MG63 (cell line): ENCODE measurements at regions not wholly inside any gene's neighbourhood (a gene's known extent, or its start where the extent isn't known, plus 50 kb on each side); places are given as distances from the start of the nearest gene placed in this dataset.
"Not testable (repeated sequence)": the region's sequence is repeated elsewhere in the genome, so short reads cannot be mapped to it uniquely, and the experiment has no call there.

Source experiments
- DNase-seq: peaks from one replicate; pipeline ENCODE4 v3.0.0-alpha.2; 2020
- H3K27me3 ChIP-seq: fragments of 250-450 bp; sonication (Bioruptor Pico); 2 replicates; pipeline ENCODE4 v1.5.1; 2020; ENCODE audit warnings: mild to moderate bottlenecking, moderate library complexity
- H3K36me3 ChIP-seq: fragments of 250-450 bp; sonication (Bioruptor Pico); 2 replicates; pipeline ENCODE4 v1.5.1; 2020; ENCODE audit warnings: mild to moderate bottlenecking, moderate library complexity
- H3K4me3 ChIP-seq: fragments of 250-450 bp; sonication (Bioruptor Pico); 2 replicates; pipeline ENCODE4 v1.5.1; 2020; ENCODE audit warnings: mild to moderate bottlenecking, moderate library complexity
- H3K9me3 ChIP-seq: fragments of 250-450 bp; sonication (Bioruptor Pico); 2 replicates; pipeline ENCODE4 v1.5.1; 2020; ENCODE audit warnings: mild to moderate bottlenecking, moderate library complexity

GRCh38 chr2:138227195-138227594, 262.9 kb downstream of the HNMT start:
- H3K36me3 ChIP-seq: no peaks in the 10 kb centered on the region
- H3K9me3 ChIP-seq: no peaks in the 10 kb centered on the region; the same call in 1 of the 2 replicates
- H3K4me3 ChIP-seq: no peak overlapping the region
- DNase-seq: no peak
- no peaks in the 10 kb centered on the region for H3K27me3 ChIP-seq

GRCh38 chr2:138228101-138228500, 263.8 kb downstream of the HNMT start:
- no peak overlapping the region for H3K4me3 ChIP-seq
- no peaks in the 10 kb centered on the region; the same call in 1 of the 2 replicates for H3K9me3 ChIP-seq
- DNase-seq: no peak
- no peaks in the 10 kb centered on the region for H3K27me3 ChIP-seq
- H3K36me3 ChIP-seq: no peaks in the 10 kb centered on the region

GRCh38 chr2:138234265-138234664, 267.3 kb upstream of the SPOPL start:
- DNase-seq: no peak

GRCh38 chr2:138235041-138235440, 266.5 kb upstream of the SPOPL start:
- DNase-seq: no peak
- Histone ChIP-seq H3K4me3 (no peak overlapping the region), H3K36me3 (no peaks in the 10 kb centered on the region), H3K9me3 (no peaks in the 10 kb centered on the region), H3K27me3 (no peaks in the 10 kb centered on the region)

More at GRCh38 chr2:138234265-138234664, 267.3 kb upstream of the SPOPL start:
- Histone ChIP-seq H3K27me3 (no peaks in the 10 kb centered on the region), H3K4me3 (no peak overlapping the region), H3K36me3 (no peaks in the 10 kb centered on the region), H3K9me3 (no peaks in the 10 kb centered on the region)

- no peaks in the 10 kb centered on the region for H3K36me3 ChIP-seq
- H3K9me3 ChIP-seq: no peaks in the 10 kb centered on the region
Measured at GRCh38 chr2:138236142-138236541, 265.4 kb upstream of the SPOPL start.

GRCh38 chr2:138237667-138238384, 263.7 kb upstream of the SPOPL start:
- no peak for DNase-seq

More at GRCh38 chr2:138236142-138236541, 265.4 kb upstream of the SPOPL start:
- no peak for DNase-seq
- Histone ChIP-seq H3K4me3 (no peak overlapping the region), H3K27me3 (no peaks in the 10 kb centered on the region)

GRCh38 chr2:138238908-138239307, 262.7 kb upstream of the SPOPL start:
- H3K9me3 ChIP-seq: no peaks in the 10 kb centered on the region; the same call in 1 of the 2 replicates
- DNase-seq: no peak
- no peak overlapping the region for H3K4me3 ChIP-seq
- no peaks in the 10 kb centered on the region for H3K27me3 ChIP-seq
- H3K36me3 ChIP-seq: no peaks in the 10 kb centered on the region

More at GRCh38 chr2:138237667-138238384, 263.7 kb upstream of the SPOPL start:
- Histone ChIP-seq H3K27me3 (no peaks in the 10 kb centered on the region), H3K36me3 (no peaks in the 10 kb centered on the region), H3K4me3 (no peak overlapping the region), H3K9me3 (no peaks in the 10 kb centered on the region)

- DNase-seq: no peak
- peaks cover 5% of the 10 kb centered on the region; the same call in 1 of the 2 replicates for H3K9me3 ChIP-seq
- H3K27me3 ChIP-seq: no peaks in the 10 kb centered on the region
- no peaks in the 10 kb centered on the region for H3K36me3 ChIP-seq
- H3K4me3 ChIP-seq: no peak overlapping the region
Measured at GRCh38 chr2:138239902-138240491, 261.6 kb upstream of the SPOPL start.

- no peak for DNase-seq
- peaks cover 5% of the 10 kb centered on the region; the same call in 1 of the 2 replicates for H3K9me3 ChIP-seq
- no peaks in the 10 kb centered on the region for H3K27me3 ChIP-seq
- no peaks in the 10 kb centered on the region for H3K36me3 ChIP-seq
- H3K4me3 ChIP-seq: no peak overlapping the region
Measured at GRCh38 chr2:138243372-138243771, 258.2 kb upstream of the SPOPL start.

GRCh38 chr2:138244501-138244925, 257.1 kb upstream of the SPOPL start:
- H3K9me3 ChIP-seq: peaks cover 5% of the 10 kb centered on the region; the same call in 1 of the 2 replicates
- no peaks in the 10 kb centered on the region for H3K27me3 ChIP-seq
- H3K36me3 ChIP-seq: no peaks in the 10 kb centered on the region
- peak; percentile 9 for DNase-seq
- H3K4me3 ChIP-seq: no peak overlapping the region

GRCh38 chr2:138245310-138245709, 256.3 kb upstream of the SPOPL start:
- H3K9me3 ChIP-seq: peaks cover 5% of the 10 kb centered on the region; the same call in 1 of the 2 replicates
- no peaks in the 10 kb centered on the region for H3K27me3 ChIP-seq
- H3K4me3 ChIP-seq: no peak overlapping the region
- DNase-seq: no peak
- H3K36me3 ChIP-seq: no peaks in the 10 kb centered on the region

- no peak overlapping the region for H3K4me3 ChIP-seq
- H3K36me3 ChIP-seq: no peaks in the 10 kb centered on the region
- no peak for DNase-seq
- no peaks in the 10 kb centered on the region for H3K27me3 ChIP-seq
- H3K9me3 ChIP-seq: peaks cover 5% of the 10 kb centered on the region; the same call in 1 of the 2 replicates
Measured at GRCh38 chr2:138247302-138247701, 254.3 kb upstream of the SPOPL start.

- Histone ChIP-seq H3K27me3 (no peaks in the 10 kb centered on the region), H3K9me3 (peaks cover 3% of the 10 kb centered on the region; the same call in 1 of the 2 replicates), H3K36me3 (no peaks in the 10 kb centered on the region), H3K4me3 (no peak overlapping the region)
- no peak for DNase-seq
Measured at GRCh38 chr2:138249207-138249606, 252.4 kb upstream of the SPOPL start.

- not testable (repeated sequence) for H3K36me3 ChIP-seq, H3K27me3 ChIP-seq, H3K4me3 ChIP-seq, DNase-seq, H3K9me3 ChIP-seq
Measured at GRCh38 chr2:138250843-138251320, 250.7 kb upstream of the SPOPL start.

GRCh38 chr2:138252587-138252986, 249.0 kb upstream of the SPOPL start:
- H3K4me3 ChIP-seq: no peak overlapping the region
- no peak for DNase-seq
- H3K36me3 ChIP-seq: no peaks in the 10 kb centered on the region
- H3K27me3 ChIP-seq: no peaks in the 10 kb centered on the region
- no peaks in the 10 kb centered on the region for H3K9me3 ChIP-seq

GRCh38 chr2:138255670-138256069, 245.9 kb upstream of the SPOPL start:
- H3K4me3 ChIP-seq: no peak overlapping the region
- DNase-seq: no peak
- H3K36me3 ChIP-seq: no peaks in the 10 kb centered on the region
- no peaks in the 10 kb centered on the region for H3K27me3 ChIP-seq
- H3K9me3 ChIP-seq: no peaks in the 10 kb centered on the region; the same call in 1 of the 2 replicates

GRCh38 chr2:138267161-138267901, 234.2 kb upstream of the SPOPL start:
- no peak overlapping the region for H3K4me3 ChIP-seq
- DNase-seq: peak; percentile 1

More at GRCh38 chr2:138267161-138267901, 234.2 kb upstream of the SPOPL start:
- no peaks in the 10 kb centered on the region for H3K27me3 ChIP-seq
- H3K36me3 ChIP-seq: no peaks in the 10 kb centered on the region
- no peaks in the 10 kb centered on the region; the same call in 1 of the 2 replicates for H3K9me3 ChIP-seq
